Astrocyte (in vitro differentiated cells and primary cell): ENCODE measurements at regions not wholly inside any gene's neighbourhood (a gene's known extent, or its start where the extent isn't known, plus 50 kb on each side); places are given as distances from the start of the nearest gene placed in this dataset.

Experiments used
- CTCF ChIP-seq: IDR thresholded peaks from 2 replicates; pipeline ENCODE4 v1.5.1; 2011; ENCODE audit warnings: low read depth, mild to moderate bottlenecking, inconsistent platforms, low read length, moderate library complexity; ENCODE audit not compliant: insufficient read depth
- EZH2 ChIP-seq: IDR thresholded peaks from 2 replicates; pipeline ENCODE4 v1.6.1; 2012; ENCODE audit warnings: mild to moderate bottlenecking, low read length, inconsistent platforms; ENCODE audit not compliant: insufficient read depth

DNA sequence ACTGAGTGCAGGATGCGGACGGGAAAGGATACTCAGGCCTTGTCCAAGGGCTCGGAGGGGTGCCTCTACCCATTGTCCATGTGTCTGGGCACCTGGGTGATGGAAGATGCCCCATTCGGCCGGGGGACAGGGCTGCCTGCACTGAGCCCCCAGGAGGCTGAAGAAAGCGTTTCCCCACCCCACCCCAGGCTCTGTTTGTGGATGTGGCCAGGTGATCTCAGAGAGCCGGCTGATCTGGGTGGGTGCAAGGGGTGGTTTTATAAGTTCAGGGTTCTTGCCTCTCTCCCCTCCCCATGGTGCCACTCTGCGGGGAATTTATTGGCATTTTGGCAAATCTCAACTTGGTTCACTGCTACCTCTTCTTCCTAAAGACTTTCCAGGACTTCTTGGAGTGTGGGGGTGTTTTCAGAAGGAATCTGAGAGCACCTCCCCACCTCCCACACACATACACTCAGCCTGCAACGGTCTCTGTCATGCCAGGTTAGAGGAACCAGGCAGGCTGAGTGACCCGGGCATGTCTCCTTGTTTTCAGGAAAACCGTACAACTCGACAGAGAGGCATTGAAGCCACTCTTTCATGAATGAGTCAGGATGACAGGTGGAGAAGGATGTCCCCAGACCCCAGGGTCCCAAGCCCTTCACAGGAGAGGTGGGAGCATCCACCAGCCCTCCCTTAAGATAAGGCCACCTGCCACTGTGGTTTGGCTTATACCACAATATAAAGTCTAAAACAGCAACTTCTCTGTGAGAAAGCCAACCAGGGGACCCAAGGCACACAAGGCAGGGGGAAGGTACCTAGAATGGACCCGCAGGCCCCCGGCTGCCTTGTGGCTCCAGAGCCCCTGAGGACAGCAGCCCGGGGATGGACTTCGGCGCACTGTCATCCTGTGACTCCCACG, 174.9 kb downstream of the ETS2 start:
- no peak for TF ChIP-seq CTCF
- no peak for TF ChIP-seq EZH2
